OCI-M1 (cell line): ENCODE measurements at regions not wholly inside any gene's neighbourhood (a gene's known extent, or its start where the extent isn't known, plus 50 kb on each side); places are given as distances from the start of the nearest gene placed in this dataset.
"Not testable (repeated sequence)": the region's sequence is repeated elsewhere in the genome, so short reads cannot be mapped to it uniquely, and the experiment has no call there.

Experiments
- DNase-seq: peaks from one replicate; lab custom pipeline; 2025; lab: John Stamatoyannopoulos, UW

DNA sequence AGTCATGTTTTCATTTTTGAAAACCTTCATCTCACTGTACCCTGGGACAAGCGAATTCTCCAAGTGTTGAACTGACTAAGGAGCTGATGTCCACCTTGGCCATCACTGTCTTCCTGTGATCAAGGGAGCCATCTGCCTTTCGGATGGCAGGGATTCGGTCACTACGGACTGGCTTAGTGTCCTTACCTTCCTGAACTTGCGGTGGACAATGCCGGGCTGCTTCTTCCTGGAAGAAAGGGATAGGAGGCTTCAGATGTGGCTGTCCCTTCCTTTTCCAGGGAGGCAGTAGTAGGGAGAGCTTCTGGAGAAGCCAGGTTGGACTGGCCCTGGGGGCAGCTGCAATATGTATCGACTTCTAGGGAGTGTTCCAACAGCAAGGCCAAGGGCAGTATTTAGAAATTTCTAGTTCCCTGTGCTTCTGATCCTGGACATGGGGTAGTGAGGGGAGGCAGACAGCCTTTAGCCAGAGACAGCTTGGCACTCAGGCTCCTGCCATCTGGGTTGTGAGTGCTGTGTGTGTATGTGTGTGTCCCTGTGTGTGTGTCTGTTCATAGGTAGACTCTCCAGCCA is 114.6 kb downstream of the IER5 start:
- no peak for DNase-seq

DNA sequence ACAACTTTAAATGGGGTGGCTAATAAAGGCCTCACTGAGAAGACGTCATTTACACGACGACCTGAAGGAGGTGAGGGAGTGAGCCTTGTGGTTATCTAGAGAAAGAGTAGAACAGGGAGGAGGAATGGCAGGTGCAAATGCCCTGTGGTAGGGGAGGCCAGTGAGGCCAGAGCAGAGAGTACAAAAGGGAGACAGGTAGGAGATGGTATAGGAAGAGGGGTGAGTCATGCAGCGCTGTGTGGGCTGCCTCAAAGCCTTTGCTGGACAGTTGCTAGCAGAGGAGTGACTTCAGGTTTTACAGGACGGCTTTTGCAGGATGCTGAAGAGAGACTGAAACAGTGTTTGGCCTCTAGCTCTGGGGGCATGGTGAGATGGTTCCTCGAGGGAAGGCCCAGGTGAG is 116.0 kb downstream of the IER5 start:
- no peak for DNase-seq

DNA sequence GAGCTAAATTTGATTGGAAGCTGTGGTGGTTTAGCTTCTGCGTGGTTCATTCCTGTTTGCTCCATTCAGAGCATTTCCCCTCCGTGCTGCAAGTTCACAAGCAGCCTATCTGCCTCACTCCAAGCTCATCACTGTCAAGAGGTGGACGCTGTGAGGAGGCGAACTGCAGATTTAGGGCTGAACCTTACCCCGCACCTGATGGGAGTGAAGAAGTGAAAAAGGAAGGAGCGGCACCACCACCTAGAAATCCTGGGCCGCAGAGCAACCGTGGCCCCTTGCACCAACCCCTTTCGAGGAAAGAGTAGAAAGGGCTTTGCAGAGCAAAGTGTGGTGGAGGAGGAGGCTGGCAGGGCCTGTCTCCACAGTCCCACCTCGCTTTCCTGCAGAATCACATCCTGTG is 117.4 kb downstream of the IER5 start:
- no peak for DNase-seq

DNA sequence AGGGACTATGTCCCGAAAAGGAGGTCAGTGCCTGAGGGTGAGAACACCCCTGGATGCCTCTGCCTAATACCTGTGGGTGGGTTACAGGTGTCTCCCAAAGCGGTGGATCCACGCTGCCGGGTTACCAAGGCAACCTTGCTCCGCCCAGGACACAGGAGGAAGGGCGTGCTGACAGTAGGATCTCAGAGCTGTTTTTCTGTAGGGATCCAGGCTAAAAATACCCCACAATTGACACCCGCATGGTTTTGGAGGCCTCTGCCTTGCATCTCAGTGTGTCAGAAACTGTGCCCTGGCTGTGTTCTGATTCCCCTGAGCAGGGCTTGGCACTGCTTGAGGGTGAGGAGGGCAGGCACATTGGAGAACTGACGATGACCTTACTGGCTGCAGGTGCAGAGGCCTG is 118.0 kb downstream of the IER5 start:
- no peak for DNase-seq

DNA sequence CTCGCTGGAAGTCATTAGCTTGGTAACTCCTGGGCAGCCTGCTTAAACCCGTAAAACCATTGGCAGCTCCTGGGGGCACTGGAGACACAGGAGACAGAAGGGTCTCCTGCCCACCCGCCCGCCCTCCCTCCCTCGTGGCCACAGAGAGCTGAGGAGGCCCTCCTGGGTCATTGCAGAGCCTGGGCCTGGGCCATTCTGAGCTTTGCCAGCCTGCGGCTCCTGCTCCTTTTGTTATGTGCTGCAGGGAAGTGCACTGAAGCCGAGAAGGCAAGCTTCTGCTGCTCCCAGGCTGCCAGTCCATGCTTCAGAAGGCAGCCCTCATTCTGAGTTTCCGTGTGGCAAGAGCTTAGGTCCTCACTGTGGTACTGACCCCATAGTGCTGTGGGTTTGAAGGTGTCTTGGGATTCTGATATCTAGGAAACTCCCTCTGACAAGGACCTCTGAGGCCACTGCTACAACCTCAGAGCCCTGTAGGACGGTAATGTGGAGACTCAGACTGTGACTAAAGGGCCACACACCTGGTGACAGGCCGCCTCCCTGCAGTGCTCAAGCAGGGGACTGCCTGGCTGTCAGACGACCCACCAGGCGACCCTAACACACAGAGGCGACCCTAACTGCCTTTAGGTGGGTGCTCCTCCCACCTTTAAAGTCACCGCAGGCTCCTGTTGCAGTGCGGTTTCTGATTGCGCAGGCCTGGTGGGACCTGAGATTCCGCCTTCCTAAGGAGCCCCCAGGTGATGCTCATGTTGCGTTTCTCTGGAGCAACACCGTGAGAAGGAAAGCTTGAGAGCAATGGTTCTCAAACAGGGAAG is 118.7 kb downstream of the IER5 start:
- no peak for DNase-seq

DNA sequence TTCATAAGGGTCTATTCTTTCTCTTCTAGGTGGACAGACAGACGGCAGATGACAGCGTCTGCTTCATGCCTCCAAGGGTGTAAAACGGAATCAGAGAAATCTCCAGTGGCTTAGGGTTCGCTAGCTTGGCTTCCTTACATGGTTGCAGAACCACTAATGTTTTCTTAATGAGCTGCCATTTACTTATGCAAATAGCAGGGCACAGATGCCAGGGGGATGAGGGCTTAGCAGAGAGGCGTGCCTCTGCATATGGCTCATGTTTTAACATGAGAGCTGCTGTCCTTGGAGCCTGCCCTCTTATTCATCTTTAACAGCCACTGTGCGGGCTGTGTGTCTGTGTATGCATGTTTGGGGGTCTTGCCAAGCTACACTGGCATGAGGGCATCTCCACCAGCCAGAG is 119.6 kb downstream of the IER5 start:
- no peak for DNase-seq

DNA sequence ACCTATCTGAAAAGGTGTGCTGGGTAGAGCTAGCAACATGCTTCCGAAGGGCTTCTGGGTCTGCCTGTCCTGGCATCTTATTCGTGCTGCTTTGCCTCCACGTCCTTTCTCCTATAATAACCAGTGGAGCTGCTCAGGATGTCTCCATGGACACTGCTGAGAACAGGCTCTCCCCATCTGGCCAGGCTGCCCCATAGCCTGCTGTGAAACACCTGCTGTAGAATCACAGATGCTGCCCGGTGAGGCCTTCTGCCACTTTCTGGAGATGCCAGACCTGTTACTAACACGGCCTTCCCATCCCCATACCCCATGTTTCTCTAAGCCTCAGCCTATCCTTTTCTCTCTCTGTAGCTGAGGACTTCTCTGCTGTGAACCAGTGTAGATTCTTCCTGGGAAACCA is 120.5 kb downstream of the IER5 start:
- no peak for DNase-seq

DNA sequence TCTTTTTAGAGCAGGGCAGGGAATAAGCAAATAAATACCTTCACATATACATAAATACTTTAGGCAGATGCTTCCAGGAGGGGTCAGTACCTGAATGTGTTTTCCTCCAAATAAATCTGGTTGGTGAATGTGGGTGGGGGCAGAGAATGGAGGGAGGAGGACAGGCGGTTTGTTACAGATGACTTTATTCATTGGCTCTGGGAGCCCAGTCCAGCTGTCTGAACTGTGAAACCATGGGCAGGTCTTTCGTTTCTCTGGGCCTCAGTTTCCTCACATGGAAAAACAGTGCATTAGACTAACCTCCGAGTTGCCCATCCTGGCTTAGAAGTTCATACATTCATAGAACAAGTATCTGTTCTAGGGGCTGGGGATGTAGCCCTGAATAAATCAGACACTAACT is 124.6 kb downstream of the IER5 start:
- DNase-seq: no peak

DNA sequence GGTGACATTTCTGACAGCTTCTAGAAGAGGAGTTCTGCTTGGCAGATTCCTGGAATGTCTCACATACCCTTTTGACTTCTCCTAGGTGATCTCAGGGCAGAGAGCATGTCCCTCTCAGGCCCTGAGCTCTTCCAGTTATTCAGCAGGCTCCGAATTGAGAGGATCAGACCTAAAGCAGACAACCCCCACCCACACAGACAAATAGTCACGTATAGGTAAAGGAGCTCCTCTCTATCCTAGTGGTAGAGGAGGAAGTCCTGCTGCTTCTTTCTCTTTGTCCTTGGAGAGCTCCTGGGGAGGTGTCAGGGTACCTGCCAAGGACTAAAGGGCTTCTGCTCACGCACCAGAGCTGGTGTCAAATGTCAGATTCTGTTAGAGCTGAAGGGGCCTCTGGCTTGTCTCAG is 128.1 kb downstream of the IER5 start:
- no peak for DNase-seq

DNA sequence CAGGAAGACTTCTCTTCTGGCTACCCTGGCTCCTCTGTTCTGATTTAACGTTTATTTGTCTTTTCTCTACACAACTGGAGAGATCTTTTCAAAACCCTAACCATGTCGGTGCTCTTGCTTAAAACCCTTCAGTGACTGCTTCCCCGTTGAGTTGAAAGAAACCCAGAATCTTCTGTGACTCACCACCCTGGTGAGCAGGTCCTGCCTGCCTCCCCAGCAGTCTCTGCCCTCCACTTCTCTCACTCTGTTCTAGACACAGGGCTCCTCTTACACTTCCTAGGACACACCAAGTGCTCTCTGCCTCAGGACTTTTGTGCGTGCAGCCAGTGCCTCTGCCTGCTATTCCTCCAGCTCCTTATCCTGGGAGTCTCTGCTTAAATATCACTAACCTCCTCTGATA is 131.4 kb downstream of the IER5 start:
- no peak for DNase-seq

DNA sequence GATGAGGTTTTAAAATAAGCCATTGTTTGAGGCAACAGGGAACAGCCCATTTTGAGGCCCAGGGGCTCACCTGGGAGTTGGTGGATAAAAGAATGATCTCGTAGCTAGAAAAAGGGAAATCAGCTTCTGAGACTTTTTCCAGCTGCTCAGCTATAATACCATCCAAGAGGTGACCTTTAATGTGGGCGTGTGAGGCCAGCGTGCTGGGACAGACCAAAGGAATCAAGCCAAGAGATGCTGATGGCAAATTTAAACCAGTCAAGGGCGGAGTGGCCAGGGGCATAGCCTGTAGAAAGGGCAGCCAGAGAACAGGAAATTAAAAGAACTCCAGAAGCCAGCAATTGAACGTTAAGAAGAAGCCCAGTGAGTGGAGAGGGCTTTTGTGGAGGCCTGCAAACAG is 132.6 kb downstream of the IER5 start:
- no peak for DNase-seq

DNA sequence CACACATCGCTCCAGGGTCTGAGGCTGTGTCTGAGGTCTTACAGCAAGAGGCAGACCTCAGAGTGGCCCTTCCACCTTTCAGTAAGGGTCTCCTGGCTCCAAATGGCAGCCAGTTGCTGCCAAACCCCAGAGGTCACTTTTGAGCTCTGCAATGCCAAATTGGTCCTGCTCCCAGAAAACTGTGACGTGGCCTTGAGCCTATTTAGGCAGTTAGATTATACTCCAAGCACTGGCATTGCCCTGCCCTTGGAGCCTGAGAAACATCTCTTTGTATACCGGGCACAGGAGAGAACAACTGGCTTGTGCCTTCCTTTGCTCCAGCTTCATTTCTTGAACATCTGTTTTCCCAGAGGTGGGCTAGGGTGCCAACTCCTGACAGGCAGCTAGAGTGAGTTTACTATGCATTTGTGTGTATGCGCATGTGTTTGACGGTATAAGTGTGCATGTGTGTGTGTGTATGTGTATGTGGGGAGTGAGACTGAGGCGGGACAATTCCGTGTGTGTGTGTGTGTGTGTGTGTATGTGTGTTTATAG is 134.5 kb downstream of the IER5 start:
- DNase-seq: no peak

DNA sequence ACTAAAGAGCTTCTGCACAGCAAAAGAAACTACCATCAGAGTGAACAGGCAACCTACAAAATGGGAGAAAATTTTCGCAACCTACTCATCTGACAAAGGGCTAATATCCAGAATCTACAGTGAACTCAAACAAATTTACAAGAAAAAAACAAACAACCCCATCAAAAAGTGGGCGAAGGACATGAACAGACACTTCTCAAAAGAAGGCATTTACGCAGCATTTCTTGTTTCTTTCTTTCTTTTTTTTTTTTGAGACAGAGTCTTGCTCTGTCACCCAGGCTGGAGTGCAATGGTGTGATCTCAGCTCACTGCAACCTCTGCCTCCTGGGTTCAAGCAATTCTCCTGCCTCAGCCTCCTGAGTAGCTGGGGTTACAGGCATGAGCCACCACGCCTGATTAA is 138.2 kb downstream of the IER5 start:
- not testable (repeated sequence) for DNase-seq

DNA sequence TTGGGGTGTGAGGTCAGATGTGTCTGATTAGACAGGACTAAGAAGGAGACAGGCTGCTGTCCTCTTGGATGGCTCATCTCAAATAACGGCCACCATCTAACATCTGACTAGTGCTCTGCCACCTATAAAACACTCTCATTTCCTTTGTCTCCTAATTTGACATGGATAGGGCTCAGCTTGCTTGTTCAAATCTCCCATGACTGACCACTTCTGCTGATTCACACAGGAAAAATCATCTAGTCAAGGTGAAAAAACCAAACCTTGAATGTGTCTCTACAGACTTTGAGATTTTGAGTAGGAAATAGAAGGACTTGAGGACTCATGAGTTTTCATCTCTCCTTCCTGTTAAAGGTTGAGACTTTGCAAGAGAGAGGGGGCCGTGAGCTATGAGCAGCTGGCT is 150.6 kb downstream of the IER5 start:
- no peak for DNase-seq

DNA sequence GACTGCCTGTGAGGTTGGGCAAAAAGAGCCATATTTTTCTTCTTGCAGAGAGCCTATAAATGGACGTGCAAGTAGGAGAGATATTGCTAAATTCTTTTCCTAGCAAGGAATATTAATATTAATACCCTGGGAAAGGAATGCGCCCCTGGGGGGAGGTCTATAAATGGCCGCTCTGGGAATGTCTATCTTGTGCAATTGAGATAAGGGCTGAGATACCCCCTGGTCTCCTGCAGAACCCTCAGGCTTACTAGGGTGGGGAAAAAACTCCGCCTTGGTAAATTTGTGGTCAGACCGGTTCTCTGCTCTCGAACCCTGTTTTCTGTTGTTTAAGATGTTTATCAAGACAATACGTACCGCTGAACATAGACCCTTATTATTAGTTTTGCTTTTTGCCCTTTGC is 157.8 kb downstream of the IER5 start:
- not testable (repeated sequence) for DNase-seq

DNA sequence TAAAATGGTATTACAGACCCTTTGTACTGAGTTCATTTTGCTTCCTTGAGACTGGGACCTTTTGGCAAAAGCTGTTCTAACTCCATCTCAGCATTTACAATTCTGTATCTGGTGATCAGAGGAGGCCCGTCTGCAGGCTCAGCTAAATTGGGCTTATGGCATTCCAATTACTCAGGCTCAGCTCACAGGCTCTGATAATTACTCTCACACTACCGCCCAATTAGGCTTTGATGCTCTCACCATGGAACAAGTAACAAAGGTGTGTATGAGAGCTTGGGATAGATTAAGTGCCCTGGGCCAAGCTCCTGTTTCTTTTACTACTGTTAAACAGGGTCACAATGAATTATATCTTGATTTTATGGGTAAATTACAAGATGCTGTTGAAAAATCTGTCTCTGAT is 159.9 kb downstream of the IER5 start:
- not testable (repeated sequence) for DNase-seq

DNA sequence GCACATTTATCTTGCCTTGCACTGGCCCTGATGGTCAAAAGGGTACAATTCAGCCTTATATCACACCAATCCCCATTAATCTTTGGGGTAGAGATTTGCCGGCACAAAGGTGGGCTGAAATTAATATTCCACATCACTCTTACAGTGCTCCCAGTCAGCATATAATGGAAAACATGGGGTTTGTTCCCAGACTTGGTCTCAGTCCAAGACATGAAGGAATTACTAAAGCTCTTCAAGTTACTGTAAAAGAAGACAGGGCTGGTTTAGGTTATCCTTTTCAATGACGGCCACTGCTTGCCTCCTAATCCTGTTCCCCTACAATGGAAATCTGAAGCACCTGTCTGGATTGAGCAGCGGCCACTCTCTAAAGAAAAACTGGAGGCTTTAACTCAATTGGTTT is 160.7 kb downstream of the IER5 start:
- DNase-seq: no peak

DNA sequence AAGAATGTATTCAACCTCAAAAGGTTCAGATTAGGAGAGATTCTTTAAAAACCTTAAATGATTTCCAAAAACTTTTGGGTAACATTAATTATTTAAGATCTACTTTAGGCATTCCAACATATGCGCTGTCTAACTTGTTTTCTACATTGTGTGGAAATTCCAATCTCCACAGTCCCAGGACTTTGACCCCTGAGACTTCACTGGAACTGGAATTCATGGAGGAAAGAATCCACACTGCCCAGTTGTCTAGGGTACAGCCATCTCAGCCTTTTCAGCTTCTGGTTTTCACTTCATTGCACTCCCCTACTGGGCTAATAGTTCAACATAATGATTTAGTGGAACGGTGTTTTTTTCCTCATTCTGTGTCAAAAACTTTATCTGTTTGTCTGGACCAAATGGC is 161.5 kb downstream of the IER5 start:
- no peak for DNase-seq

DNA sequence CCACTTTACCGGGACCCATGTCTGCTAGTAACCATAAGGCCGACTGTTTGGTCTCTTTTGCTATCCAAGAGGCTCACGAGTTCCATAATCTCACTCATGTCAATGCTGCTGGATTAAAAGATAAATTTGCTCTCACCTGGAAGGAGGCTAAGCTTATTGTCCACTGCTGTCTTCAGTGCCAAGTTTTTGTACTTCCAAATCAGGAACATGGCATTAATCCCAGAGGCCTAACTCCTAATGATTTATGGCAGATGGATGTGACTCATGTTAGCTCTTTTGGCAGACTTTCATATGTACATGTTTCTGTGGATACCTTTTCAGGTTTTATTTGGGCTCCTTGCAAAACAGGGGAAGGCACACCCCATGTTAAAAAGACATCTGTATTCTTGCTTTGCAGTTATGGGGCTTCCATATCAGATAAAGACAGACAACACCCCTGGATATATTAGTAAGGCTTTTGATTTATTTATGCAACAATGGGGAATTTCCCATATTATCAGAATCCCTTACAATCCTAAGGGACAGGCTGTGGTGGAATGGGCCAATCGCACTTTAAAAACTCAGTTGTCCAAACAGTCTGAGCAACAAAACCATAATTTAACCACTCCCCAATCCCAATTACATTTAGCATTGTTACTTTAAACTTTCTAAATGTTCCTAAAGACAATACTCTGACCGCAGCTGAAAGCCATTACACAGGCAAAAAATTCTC is 162.7 kb downstream of the IER5 start:
- DNase-seq: no peak

DNA sequence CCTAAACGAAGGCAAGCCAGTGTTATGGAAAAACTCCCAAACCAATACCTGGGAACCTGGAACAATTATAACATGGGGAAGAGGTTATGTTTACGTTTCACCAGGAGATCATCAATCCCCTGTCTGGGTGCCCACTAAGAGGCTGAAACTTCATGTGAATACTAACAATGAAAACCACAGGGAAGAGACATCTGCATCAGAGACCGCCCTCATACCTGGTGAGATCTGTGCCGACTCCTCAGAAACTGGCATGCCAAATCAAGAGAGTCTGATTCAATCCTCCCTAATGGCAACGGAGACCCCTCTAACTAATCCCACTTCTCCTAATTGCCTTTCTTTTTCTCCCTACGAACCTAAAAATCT is 163.2 kb downstream of the IER5 start:
- no peak for DNase-seq

DNA sequence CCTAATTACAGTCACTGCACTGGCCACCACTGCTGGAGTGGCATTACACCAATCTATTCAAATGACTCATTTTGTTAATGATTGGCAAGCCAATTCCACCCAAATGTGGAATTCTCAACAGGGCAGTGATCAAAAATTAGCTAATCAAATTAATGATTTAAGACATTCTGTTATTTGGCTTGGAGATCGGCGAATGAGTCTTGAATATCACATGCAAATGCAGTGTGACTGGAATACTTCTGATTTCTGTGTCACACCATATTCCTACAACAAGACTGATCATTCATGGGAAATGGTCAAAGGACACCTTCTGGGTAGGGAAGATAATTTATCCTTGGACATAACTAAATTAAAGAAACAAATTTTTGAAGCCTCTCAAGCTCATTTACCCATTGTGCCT is 165.1 kb downstream of the IER5 start:
- DNase-seq: not testable (repeated sequence)

DNA sequence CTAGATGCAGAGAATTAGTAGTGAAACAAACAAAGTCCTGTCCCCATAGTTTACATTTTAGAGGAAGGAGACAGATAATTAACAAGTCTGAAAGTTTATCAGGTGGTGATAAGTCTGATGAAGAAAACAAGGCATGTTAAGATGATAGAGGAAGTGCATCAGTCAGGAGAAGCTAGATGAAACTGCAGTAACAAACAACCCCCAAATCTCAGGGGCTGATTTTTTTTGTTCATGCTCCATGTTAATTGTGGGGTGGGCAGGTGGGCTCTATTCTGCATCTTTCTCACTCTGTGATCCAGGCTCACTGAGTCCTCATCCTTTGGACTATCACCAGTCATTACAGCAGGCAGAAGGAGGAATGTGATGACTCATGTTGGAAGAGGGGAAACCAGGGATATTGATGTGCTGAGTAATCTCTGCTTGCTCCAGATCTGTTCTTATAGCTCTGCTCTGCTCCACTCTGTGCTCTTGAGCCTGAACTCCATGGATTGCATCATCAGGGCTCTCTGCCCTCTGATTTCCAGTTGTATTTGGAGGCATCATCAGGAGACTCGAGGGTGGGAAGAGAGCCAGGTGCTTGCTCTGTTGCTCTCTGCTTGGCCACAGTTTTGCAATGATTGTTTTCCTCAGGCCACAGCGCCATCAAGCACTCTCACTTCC is 166.9 kb downstream of the IER5 start:
- no peak for DNase-seq

DNA sequence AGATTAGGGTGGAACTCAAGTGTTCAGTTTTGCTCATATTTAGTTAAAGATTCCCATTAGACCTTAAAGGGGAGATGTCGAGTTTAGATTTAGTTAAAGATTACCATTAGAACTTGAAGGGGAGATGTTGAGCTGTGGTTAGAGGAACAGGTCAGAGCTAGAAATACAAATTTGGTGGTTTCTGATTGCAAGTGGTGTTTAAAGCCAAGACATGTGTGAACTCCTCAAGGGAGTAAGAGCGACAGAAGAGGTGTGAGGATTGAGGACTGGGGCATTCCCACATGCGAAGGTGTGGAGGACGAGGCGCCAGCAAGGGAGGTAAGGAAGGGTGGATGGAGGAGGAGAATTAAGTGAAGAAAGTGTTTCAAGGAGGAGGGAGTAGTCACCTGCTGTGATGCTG is 168.6 kb downstream of the IER5 start:
- DNase-seq: no peak
